ENCODE measurements at regions not wholly inside any gene's neighbourhood (a gene's known extent, or its start where the extent isn't known, plus 50 kb on each side); places are given as distances from the start of the nearest gene placed in this dataset.
"Not testable (repeated sequence)": the region's sequence is repeated elsewhere in the genome, so short reads cannot be mapped to it uniquely, and the experiment has no call there.

DNA sequence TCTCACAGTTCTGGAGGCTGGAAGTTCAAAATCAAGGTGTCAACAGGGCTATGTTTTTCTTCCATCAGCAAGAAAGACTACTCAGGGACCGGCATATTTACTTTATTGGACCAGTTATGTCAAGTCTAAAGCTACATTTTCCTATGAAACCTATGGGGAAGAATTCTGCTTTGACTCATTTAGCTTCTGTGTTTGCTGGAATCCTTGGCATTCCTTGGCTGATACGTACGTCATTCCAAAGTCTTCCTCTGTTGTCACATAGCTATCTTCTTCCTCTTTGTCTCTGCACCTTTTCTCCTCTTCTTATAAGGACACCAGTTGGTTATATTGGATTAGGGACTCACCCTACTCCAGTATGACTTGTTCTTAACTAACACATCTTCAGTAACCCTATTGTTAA is 137.4 kb upstream of the FBXO11 start:
- no peak for DNase-seq (ENCODE audit: low read depth, low spot score)

DNA sequence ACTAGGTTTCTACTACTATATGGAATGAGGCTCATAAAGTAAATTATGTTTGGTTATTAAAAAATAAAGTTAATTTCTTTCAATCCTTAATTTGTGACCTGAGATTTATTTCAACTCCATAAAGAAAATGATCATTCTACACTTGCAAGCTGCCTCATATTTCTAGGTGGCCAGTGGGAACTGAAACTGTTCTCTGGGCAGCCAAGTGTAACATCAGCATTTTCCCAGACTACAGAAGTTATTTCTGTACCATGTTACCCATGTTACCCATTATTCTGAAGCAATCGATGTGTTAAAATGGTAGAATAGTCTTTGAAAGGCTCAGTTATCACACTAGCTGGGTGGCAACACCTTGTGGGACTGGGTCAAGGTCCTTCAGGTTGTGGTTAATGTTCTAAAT is 139.3 kb upstream of the FBXO11 start:
- DNase-seq (ENCODE audit: low read depth, low spot score): no peak

- DNase-seq (ENCODE audit: low read depth, low spot score): no peak
Measured at GRCh38 chr2:48048476-48049171, 142.3 kb upstream of the FBXO11 start.

DNA sequence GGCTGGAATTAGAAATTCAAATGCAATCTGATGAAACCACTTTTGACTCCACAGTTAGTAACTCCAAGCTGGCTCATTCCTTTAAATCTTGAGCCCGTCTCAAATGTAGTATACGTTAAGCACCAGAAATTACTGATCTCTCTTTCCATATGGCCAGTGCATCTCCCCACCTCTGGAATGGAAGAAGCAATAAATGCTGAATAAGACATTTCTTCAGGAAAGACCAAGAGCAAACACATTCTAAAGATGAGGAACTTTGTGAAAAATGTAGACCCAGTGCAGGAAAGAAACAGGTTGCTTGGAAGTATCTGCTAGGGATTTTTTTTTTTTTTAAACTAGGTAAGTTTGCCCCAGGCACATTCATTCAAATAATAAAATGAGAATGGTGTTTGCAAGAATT is 143.1 kb upstream of the FBXO11 start:
- DNase-seq (ENCODE audit: low read depth, low spot score): no peak

DNA sequence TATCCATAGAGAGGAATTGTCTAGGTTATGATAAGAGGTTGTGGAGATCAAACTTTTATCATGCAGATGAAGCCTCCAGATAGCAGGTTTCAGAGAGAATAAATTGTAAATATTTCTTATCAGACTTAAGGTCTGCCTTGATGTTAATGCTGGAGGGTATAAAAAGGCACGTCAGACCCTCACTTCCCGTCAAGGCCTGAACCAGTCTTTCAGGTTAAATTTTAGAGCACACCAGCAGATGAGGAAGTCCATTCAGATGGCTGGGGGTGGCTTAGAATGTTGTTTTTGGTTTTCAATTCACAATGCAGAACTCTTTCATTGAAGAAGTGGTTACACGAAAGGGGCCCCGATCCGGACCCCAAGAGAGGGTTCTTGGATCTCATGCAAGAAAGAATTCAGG is 144.4 kb upstream of the FBXO11 start:
- DNase-seq (ENCODE audit: low read depth, low spot score): no peak

- DNase-seq (ENCODE audit: low read depth, low spot score): no peak
Measured at GRCh38 chr2:48059975-48060374, 153.7 kb upstream of the FBXO11 start.

GRCh38 chr2:48061656-48062055 is 155.4 kb upstream of the FBXO11 start:
- not testable (repeated sequence) for DNase-seq (ENCODE audit: low read depth, low spot score)

DNA sequence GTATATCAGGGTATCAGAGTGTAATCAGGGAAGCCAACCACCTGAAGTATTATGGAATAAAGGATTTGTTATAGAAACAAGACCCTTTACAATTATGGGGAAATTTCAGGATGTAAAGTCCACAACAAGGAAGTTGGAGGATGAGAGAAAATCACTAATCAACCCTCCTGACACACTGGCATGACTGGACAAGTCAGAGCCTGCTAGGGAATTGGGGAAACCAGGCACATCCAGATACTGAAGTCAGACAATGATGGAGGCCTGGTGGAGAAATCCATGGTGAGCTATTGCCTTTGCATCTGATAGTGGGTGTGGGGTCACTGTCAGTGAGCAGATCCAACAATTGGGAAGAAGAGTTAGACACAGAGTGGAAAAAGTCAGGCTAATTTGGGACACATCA is 158.8 kb upstream of the FBXO11 start:
- DNase-seq (ENCODE audit: low read depth, low spot score): no peak

DNA sequence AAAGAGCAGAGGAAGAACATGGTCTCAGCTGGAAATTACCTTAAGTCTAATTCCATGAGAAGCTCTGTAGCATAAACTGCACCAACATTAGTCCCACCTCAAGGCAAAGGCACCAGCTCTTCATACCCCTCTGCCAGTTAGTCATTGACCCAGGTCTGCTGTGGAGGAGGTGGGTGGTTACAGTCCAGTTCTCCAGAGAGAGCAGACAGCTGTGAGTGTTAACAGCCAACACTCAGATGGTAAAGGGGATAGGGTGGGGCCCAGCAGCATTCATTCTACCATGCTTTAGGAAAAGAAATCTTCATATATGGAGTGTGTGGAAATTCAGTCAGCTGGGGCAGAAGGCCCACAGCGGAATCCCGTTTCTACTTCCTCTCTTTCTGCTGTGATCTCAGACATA is 159.7 kb upstream of the FBXO11 start:
- DNase-seq (ENCODE audit: low read depth, low spot score): no peak

DNA sequence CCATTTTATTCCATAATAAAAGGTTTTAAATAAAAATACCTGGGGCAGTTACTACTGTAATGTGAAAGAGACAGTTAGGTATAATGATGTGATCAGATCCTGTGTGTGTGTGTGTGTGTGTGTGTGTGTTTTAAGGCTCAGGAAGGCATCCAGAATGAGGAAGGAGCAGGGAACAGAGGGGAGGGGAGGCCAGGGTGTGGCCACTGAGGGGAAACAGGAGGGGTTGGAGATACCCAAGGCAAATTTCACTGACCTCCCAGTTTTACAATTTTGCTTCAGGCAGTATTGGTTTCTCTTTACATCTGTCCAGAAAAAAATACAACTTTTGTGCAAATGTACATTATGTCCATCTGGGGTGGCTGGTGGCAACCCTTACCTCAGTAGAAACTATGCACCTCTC is 163.5 kb upstream of the FBXO11 start:
- no peak for DNase-seq (ENCODE audit: low read depth, low spot score)

GRCh38 chr2:48070415-48070814 is 164.1 kb upstream of the FBXO11 start:
- DNase-seq (ENCODE audit: low read depth, low spot score): no peak

- no peak for DNase-seq (ENCODE audit: low read depth, low spot score)
Measured at GRCh38 chr2:48072583-48072982, 166.3 kb upstream of the FBXO11 start.

GRCh38 chr2:48075631-48076030 is 169.3 kb upstream of the FBXO11 start:
- DNase-seq (ENCODE audit: low read depth, low spot score): no peak

- no peak for DNase-seq (ENCODE audit: low read depth, low spot score)
Measured at GRCh38 chr2:48080534-48081316, 174.4 kb upstream of the FBXO11 start.

GRCh38 chr2:48081317-48081628 is 175.0 kb upstream of the FBXO11 start:
- no peak for DNase-seq (ENCODE audit: low read depth, low spot score)

- DNase-seq (ENCODE audit: low read depth, low spot score): no peak
Measured at GRCh38 chr2:48085888-48086287, 179.6 kb upstream of the FBXO11 start.

DNA sequence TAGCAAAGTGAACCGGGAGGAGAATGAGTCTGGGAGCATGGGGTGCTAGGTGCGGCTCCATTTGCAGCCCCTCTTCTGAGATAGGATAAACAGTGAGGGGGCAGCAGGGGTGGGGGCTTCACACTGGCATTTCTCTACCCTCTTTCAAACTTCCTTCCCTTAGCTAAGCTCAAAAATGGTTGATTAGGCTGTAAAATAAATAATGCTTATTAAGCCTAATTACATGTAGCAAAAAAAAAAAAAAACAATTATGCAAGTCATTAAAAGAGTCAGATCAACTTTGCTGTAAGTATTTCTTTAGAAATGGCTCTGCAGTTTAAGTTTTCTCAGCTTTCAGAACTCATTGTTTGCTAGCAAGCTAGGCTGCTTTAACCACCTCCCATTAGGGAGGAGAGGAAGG is 182.7 kb upstream of the FBXO11 start:
- DNase-seq (ENCODE audit: low read depth, low spot score): no peak

GRCh38 chr2:48089644-48090043 is 183.3 kb upstream of the FBXO11 start:
- no peak for DNase-seq (ENCODE audit: low read depth, low spot score)

GRCh38 chr2:48092846-48093803 is 186.8 kb upstream of the FBXO11 start:
- DNase-seq (ENCODE audit: low read depth, low spot score): no peak

- not testable (repeated sequence) for DNase-seq (ENCODE audit: low read depth, low spot score)
Measured at GRCh38 chr2:48096765-48097164, 190.5 kb upstream of the FBXO11 start.

DNA sequence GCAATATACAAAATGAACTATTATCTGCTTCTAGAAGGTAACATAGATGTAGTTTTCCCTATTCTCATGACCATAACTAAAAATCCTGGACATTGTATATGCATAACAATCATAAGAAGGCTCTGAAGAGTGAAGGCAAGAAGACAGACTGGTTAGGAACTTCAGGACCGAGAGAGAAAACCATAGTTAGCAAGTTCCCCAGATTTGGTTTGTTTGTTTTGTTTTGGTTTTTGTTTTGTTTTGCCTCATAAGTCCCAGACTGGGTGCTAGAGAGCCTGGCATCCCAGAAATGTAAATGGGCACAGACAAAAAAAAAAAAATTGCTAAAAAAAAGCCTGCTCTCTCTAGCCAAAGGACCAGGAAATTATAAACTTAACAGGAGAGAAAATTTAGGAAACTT is 192.2 kb upstream of the FBXO11 start:
- DNase-seq (ENCODE audit: low read depth, low spot score): no peak

DNA sequence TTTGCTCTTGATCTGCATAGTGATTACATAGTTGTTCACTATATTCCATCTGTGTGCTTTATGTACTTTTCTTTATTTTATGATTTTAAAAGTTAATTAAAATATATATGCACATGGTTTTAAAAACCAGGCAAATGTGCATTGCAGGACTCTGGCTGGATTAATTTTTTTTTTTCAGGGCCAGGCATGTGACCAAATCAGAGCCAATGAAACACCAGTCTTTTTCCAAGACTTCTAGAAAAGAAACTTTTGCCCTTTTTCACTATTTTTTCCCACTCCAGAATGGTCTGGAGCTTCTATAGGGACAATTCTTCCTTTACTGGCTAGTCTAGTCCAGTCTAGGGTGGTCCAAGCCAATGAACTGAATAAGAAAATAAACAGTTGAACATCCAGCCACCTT is 198.1 kb upstream of the FBXO11 start:
- no peak for DNase-seq (ENCODE audit: low read depth, low spot score)

Data from iPS DF 19.7 (cell line).